H1 (cell line): ENCODE measurements at regions not wholly inside any gene's neighbourhood (a gene's known extent, or its start where the extent isn't known, plus 50 kb on each side); places are given as distances from the start of the nearest gene placed in this dataset.

Experiments used
- CTCF ChIA-PET: fragments of 300-600 bp; sonication (Branson Sonifier 250); formaldehyde crosslinking; loops from one replicate; lab custom pipeline; 2021; ENCODE audit not compliant: partially characterized antibody; lab: Charles Lee
- POLR2A ChIA-PET: fragments of 300-600 bp; sonication (Branson Sonifier 250); formaldehyde crosslinking; loops from one replicate; lab custom pipeline; 2021; ENCODE audit warnings: inconsistent platforms; ENCODE audit not compliant: partially characterized antibody; lab: Charles Lee
- DNase-seq, 2 experiments: peaks; one replicate each; pipeline versions ENCODE4 v3.0.0 to v3.0.0-alpha.2; 2010 to 2022; ENCODE audit warnings: low spot score in 2 of 2, low read depth in 1 of 2, mixed read lengths in 1 of 2
- FAIRE-seq: peaks from 2 replicates; lab custom pipeline; 2011; peaks lifted over from hg19 to GRCh38; lab: Jason Lieb, UNC
- H2AFZ ChIP-seq: 2 replicates; pipeline ENCODE4 v1.8.1; 2012; ENCODE audit warnings: low read length, inconsistent platforms
- H2AK5ac ChIP-seq: 2 replicates; pipeline ENCODE4 v1.6.1; 2013; ENCODE audit warnings: low read depth, low read length
- H2BK120ac ChIP-seq: replicated peaks from 2 replicates; pipeline ENCODE3; 2013; ENCODE audit warnings: low read depth, low read length, inconsistent platforms
- H2BK12ac ChIP-seq: 2 replicates; pipeline ENCODE4 v1.6.1; 2013; ENCODE audit warnings: low read depth, low read length
- H2BK15ac ChIP-seq: 2 replicates; pipeline ENCODE4 v1.6.1; 2013; ENCODE audit warnings: low read length
- H2BK20ac ChIP-seq: 2 replicates; pipeline ENCODE4 v1.6.1; 2013; ENCODE audit warnings: low read length
- H2BK5ac ChIP-seq: 2 replicates; pipeline ENCODE4 v1.6.1; 2013; ENCODE audit warnings: low read depth, low read length
- H3K14ac ChIP-seq: 2 replicates; pipeline ENCODE4 v1.6.1; 2013; ENCODE audit warnings: inconsistent platforms; ENCODE audit not compliant: insufficient read length
- H3K18ac ChIP-seq: 2 replicates; pipeline ENCODE4 v1.6.1; 2013; ENCODE audit warnings: low read length; ENCODE audit errors: extremely low read depth
- H3K23ac ChIP-seq: 2 replicates; pipeline ENCODE4 v1.6.1; 2013; ENCODE audit warnings: inconsistent platforms; ENCODE audit not compliant: insufficient read length
- H3K23me2 ChIP-seq: 2 replicates; pipeline ENCODE4 v1.6.1; 2013; ENCODE audit warnings: low read depth, low read length
- H3K27ac ChIP-seq: 2 replicates; pipeline ENCODE4 v1.6.1; 2011; ENCODE audit warnings: low read depth, low read length, inconsistent platforms
- H3K27me3 ChIP-seq, 4 experiments: replicated peaks in 1 of 4; 1 replicate in 1 of 4; 2 replicates in 3 of 4; pipeline versions ENCODE4 v1.6.1 to v1.8.1; 2011 to 2013; ENCODE audit warnings: low read length in 3 of 4, mild to moderate bottlenecking in 3 of 4, inconsistent platforms in 2 of 4, mixed read lengths in 2 of 4, moderate library complexity in 1 of 4; ENCODE audit not compliant: control insufficient read depth in 3 of 4, insufficient read depth in 3 of 4; ENCODE audit errors: extremely low read depth in 1 of 4
- H3K36me3 ChIP-seq, 4 experiments: 2 replicates each; pipeline versions ENCODE4 v1.6.1 to v1.8.1; 2011 to 2013; ENCODE audit warnings: mild to moderate bottlenecking in 4 of 4, low read length in 3 of 4, moderate library complexity in 2 of 4, control low read depth in 1 of 4, inconsistent platforms in 1 of 4; ENCODE audit not compliant: insufficient read depth in 4 of 4, control insufficient read depth in 2 of 4
- H3K4ac ChIP-seq: replicated peaks from 2 replicates; pipeline ENCODE3; 2013; ENCODE audit warnings: low read length, low read depth, mixed read lengths, inconsistent platforms; ENCODE audit not compliant: insufficient read length
- H3K4me1 ChIP-seq, 4 experiments: replicated peaks in 1 of 4; 1 replicate in 1 of 4; 2 replicates in 3 of 4; pipeline versions ENCODE4 v1.6.1 to v1.8.1; 2011 to 2013; ENCODE audit warnings: low read length in 3 of 4, inconsistent platforms in 2 of 4, mixed read lengths in 1 of 4; ENCODE audit not compliant: insufficient read depth in 4 of 4, control insufficient read depth in 3 of 4
- H3K4me2 ChIP-seq, 2 experiments: 2 replicates each; pipeline versions ENCODE4 v1.6.1 to v1.8.1; 2011 to 2013; ENCODE audit warnings: low read depth in 2 of 2, low read length in 2 of 2, control low read depth in 1 of 2, inconsistent platforms in 1 of 2, mild to moderate bottlenecking in 1 of 2; ENCODE audit not compliant: insufficient read depth in 1 of 2
- H3K4me3 ChIP-seq, 4 experiments: fragments of 200-600, 300-600 bp in 1 of 4; sonication (generic), shearing (Covaris generic), sonication (Bioruptor Twin) in 1 of 4; 2 replicates each; pipeline versions ENCODE4 v1.5.1 to v1.8.1; 2011 to 2016; ENCODE audit warnings: low read length in 4 of 4, low read depth in 3 of 4, control low read depth in 2 of 4, inconsistent platforms in 2 of 4, mild to moderate bottlenecking in 2 of 4, mixed read lengths in 1 of 4, moderate library complexity in 1 of 4; ENCODE audit not compliant: insufficient read depth in 2 of 4; ENCODE audit errors: extremely low read depth in 1 of 4
- H3K56ac ChIP-seq: replicated peaks from 2 replicates; pipeline ENCODE3; 2013; ENCODE audit warnings: low read depth, mild to moderate bottlenecking, mixed read lengths, low read length, inconsistent platforms; ENCODE audit not compliant: insufficient read length
- H3K79me1 ChIP-seq: 2 replicates; pipeline ENCODE4 v1.6.1; 2013; ENCODE audit warnings: low read depth, low read length, control low read depth
- H3K79me2 ChIP-seq, 2 experiments: 2 replicates each; pipeline versions ENCODE4 v1.6.1 to v1.8.1; 2012 to 2013; ENCODE audit warnings: low read length in 2 of 2, mild to moderate bottlenecking in 2 of 2, inconsistent platforms in 1 of 2; ENCODE audit not compliant: insufficient read depth in 2 of 2, control insufficient read depth in 1 of 2
- H3K9ac ChIP-seq, 4 experiments: replicated peaks in 1 of 4; 1 replicate in 1 of 4; 2 replicates in 3 of 4; pipeline versions ENCODE4 v1.6.1 to v1.8.1; 2011 to 2013; ENCODE audit warnings: low read depth in 3 of 4, low read length in 3 of 4, control low read depth in 2 of 4, mild to moderate bottlenecking in 2 of 4, moderate library complexity in 2 of 4, inconsistent platforms in 1 of 4; ENCODE audit errors: extremely low read depth in 1 of 4
- H3K9me3 ChIP-seq, 2 experiments: 2 replicates each; pipeline versions ENCODE4 v1.6.1 to v1.8.1; 2012 to 2013; ENCODE audit warnings: mild to moderate bottlenecking in 2 of 2, moderate library complexity in 2 of 2, control low read depth in 1 of 2, inconsistent platforms in 1 of 2, low read depth in 1 of 2, low read length in 1 of 2, mixed read lengths in 1 of 2; ENCODE audit not compliant: insufficient read depth in 2 of 2
- H4K20me1 ChIP-seq, 2 experiments: replicated peaks in 1 of 2; 2 replicates each; pipeline versions ENCODE3 to v1.8.1; 2011 to 2013; ENCODE audit warnings: inconsistent platforms in 2 of 2, low read length in 2 of 2, mild to moderate bottlenecking in 1 of 2; ENCODE audit not compliant: insufficient read depth in 2 of 2, control insufficient read depth in 1 of 2
- H4K5ac ChIP-seq: 2 replicates; pipeline ENCODE4 v1.6.1; 2013; ENCODE audit warnings: low read length, low read depth, mixed read lengths, inconsistent platforms; ENCODE audit not compliant: insufficient read length
- H4K8ac ChIP-seq: 2 replicates; pipeline ENCODE4 v1.8.0; 2013; ENCODE audit warnings: mild to moderate bottlenecking, moderate library complexity, low read length, inconsistent platforms; ENCODE audit not compliant: insufficient read depth; ENCODE audit errors: extremely low read depth
- H4K91ac ChIP-seq: replicated peaks from 2 replicates; pipeline ENCODE3; 2013; ENCODE audit warnings: low read length, mixed read lengths, inconsistent platforms; ENCODE audit not compliant: insufficient read length
- BRCA1 ChIP-seq: IDR thresholded peaks from 2 replicates; pipeline ENCODE4 v1.6.1; 2012; ENCODE audit warnings: low read depth, low read length, improper control_type of control experiment
- CBX8 ChIP-seq: fragments of 300-800, 300-1000 bp; sonication (generic); IDR thresholded peaks from 2 replicates; pipeline ENCODE4 v1.7.1; 2016; ENCODE audit warnings: low read depth, low read length, borderline replicate concordance
- CEBPB ChIP-seq: IDR thresholded peaks from 2 replicates; pipeline ENCODE4 v1.6.1; 2012; ENCODE audit warnings: low read depth, low read length
- KDM1A ChIP-seq: fragments of 200-600, 300-600 bp; sonication (generic); IDR thresholded peaks from 2 replicates; pipeline ENCODE4 v1.7.1; 2016; ENCODE audit warnings: mild to moderate bottlenecking, low read length, borderline replicate concordance

DNA sequence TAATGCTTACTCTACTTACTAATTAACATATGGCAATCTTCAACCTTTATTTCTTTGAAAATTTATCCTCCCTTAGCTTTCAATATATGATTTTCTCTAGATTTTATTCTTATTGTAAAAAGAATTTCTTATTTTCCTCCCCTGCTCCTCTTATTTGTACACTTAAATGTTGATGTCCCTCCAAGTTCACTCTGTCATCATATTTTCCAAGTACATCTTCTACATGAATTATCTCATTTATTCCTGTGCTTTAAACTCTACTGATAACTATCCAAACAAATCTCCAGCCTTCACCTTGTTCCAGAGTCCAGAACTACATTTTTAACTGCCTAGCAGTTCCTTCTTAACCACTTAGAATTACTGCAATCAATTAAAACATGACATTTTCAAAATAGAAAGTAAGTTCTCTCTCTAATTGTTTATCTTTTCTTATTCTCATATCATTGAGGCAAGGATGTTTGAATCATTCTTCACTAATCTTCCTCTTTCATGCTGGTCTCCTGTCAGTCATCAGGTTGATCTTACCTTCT lies 261.6 kb upstream of the FAR2 start:
- TF ChIP-seq CEBPB (no peak), KDM1A (no peak), BRCA1 (no peak), CBX8 (no peak)
- Histone ChIP-seq H3K36me3 (no peaks in the 10 kb centered on the region), H3K56ac (no peak overlapping the region), H3K79me1 (no peaks in the 10 kb centered on the region), H3K4me2 (no peak overlapping the region), H2AK5ac (no peak overlapping the region), H4K8ac (no peak overlapping the region), H3K14ac (no peak overlapping the region), H3K9ac (no peak overlapping the region), H3K23me2 (no peaks in the 10 kb centered on the region), H3K18ac (no peak overlapping the region), H2BK120ac (no peak overlapping the region), H3K4me1 (no peaks in the 10 kb centered on the region), H2BK12ac (no peak overlapping the region), H3K9me3 (no peaks in the 10 kb centered on the region), H4K5ac (no peak overlapping the region), H2BK20ac (no peak overlapping the region), H3K27ac (no peak overlapping the region), H3K4me3 (no peak overlapping the region), H3K23ac (no peak overlapping the region), H2BK15ac (no peak overlapping the region), H3K4ac (no peak overlapping the region), H3K27me3 (no peaks in the 10 kb centered on the region), H4K20me1 (no peaks in the 10 kb centered on the region), H2BK5ac (no peak overlapping the region), H3K79me2 (no peaks in the 10 kb centered on the region), H2AFZ (no peak overlapping the region), H4K91ac (no peak overlapping the region)
- DNase-seq (no peak), FAIRE-seq (no peak)
- ChIA-PET POLR2A (no interaction called here), CTCF (interaction anchor here (0.6 kb wide), 1 partner anchor 150 kb away, joined by 3 read pairs; no protein-coding TSS in a partner anchor)
